Activated CD4-positive, alpha-beta memory T cell treated with anti-CD3 and anti-CD28 coated beads for 36 hours (primary cell): ENCODE measurements at regions not wholly inside any gene's neighbourhood (a gene's known extent, or its start where the extent isn't known, plus 50 kb on each side); places are given as distances from the start of the nearest gene placed in this dataset.
"Not testable (repeated sequence)": the region's sequence is repeated elsewhere in the genome, so short reads cannot be mapped to it uniquely, and the experiment has no call there.

ENCODE experiments used
- CTCF ChIA-PET: fragments of 350-600 bp; sonication (Branson Sonifier 250); formaldehyde crosslinking; loops from one replicate; lab custom pipeline; 2021; ENCODE audit warnings: antibody characterized with exemption, inconsistent platforms; lab: Charles Lee
- POLR2A ChIA-PET: fragments of 350-600 bp; sonication (Branson Sonifier 250); formaldehyde crosslinking; loops from one replicate; lab custom pipeline; 2021; ENCODE audit warnings: antibody characterized with exemption; lab: Charles Lee
- DNase-seq: peaks from one replicate; pipeline ENCODE4 v3.0.0-alpha.2; 2020
- H3K27ac Mint-ChIP-seq: one replicate; pipeline ENCODE4 v1.8.0; 2021; ENCODE audit warnings: mixed read lengths
- H3K27me3 Mint-ChIP-seq: one replicate; pipeline ENCODE4 v1.8.0; 2021; ENCODE audit warnings: mixed read lengths
- H3K36me3 Mint-ChIP-seq: one replicate; pipeline ENCODE4 v1.8.0; 2021; ENCODE audit warnings: mixed read lengths
- H3K4me1 Mint-ChIP-seq: one replicate; pipeline ENCODE4 v1.8.0; 2021; ENCODE audit warnings: low read depth, mixed read lengths
- H3K4me3 Mint-ChIP-seq: one replicate; pipeline ENCODE4 v1.8.0; 2021; ENCODE audit warnings: mild to moderate bottlenecking, mixed read lengths
- H3K9me3 Mint-ChIP-seq: one replicate; pipeline ENCODE4 v1.8.0; 2021; ENCODE audit warnings: mixed read lengths
- intact Hi-C: fragments of 100-400 bp; cut with micrococcal nuclease; formaldehyde crosslinking; loops from one replicate; pipeline ENCODE4 v1.15.1; 2023

- Mint-ChIP-seq H3K27me3 (peaks cover 8% of the 10 kb centered on the region), H3K36me3 (no peaks in the 10 kb centered on the region), H3K4me3 (no peak overlapping the region), H3K27ac (no peak overlapping the region), H3K4me1 (no peaks in the 10 kb centered on the region), H3K9me3 (no peaks in the 10 kb centered on the region)
- DNase-seq = peak; percentile 11
- ChIA-PET CTCF (no interaction called here), POLR2A (no interaction called here)
- intact Hi-C loops = no loop called here
Measured at GRCh38 chr11:116379185-116379828, 393.5 kb downstream of the BUD13 start.

DNA sequence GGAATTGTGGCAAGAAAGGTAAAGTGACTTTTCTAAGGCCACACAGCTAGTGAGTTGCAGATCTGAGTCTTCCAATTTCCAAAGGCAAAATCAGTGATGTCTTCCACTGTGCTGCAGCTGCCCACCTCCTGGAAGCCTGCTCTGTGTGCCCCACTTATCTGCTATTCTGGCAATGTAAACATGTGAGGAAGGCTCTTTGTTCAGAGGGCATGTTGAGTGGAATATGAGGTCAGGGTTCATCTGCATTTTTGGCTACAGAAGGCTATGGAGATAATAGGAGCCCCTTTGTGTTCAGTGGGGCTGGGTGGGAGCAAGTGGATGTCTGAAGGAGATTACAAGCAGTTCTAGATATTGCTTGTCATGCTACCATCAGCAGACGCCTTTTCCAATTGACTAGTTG, 396.2 kb downstream of the BUD13 start:
- intact Hi-C loops = no loop called here
- H3K36me3 Mint-ChIP-seq = no peaks in the 10 kb centered on the region
- H3K9me3 Mint-ChIP-seq = no peaks in the 10 kb centered on the region
- DNase-seq = no peak
- H3K4me1 Mint-ChIP-seq = no peaks in the 10 kb centered on the region
- H3K27me3 Mint-ChIP-seq = peaks cover 8% of the 10 kb centered on the region
- ChIA-PET POLR2A (no interaction called here), CTCF (no interaction called here)
- H3K4me3 Mint-ChIP-seq = no peak overlapping the region
- no peak overlapping the region for H3K27ac Mint-ChIP-seq

DNA sequence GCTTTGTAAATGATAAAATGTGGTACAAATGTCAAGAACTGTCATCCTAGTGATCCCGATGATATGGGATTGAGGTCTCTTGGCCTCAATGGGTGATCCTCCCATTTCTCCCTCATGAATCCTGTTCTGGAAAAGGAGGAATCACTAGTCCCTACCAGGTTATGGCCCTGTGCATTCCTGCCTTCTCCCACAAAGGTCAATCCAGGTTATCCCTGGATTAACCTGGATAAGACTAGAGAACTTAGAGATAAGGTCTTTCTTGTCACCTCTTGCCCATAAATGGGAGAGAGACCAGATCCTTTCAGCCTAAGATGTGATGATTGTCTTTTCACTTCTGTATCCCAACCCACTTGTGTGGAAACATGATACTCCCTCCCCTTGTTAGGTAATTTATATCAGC, 396.7 kb downstream of the BUD13 start:
- CTCF ChIA-PET = no interaction called here
- POLR2A ChIA-PET = no interaction called here

DNA sequence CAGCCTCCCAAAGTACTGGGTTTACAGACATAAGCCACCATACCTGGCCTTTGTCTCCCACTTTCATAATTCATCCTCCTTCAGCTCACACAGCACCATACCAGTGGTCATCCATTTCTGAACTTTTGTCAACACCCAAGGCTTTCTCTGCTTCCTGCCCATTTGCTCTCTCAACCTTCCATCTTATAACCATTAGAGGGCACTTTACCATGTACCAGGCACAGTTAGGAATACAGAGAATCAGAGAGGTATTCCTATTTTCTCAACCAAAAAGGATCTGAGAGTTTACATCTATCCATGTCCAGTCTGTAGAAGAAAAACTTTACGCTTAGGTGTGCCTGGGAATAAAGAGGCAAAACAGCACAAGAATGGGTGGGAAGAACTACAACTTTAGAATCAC, 397.6 kb downstream of the BUD13 start:
- Mint-ChIP-seq H3K27me3 (peaks cover 8% of the 10 kb centered on the region), H3K9me3 (no peaks in the 10 kb centered on the region), H3K36me3 (no peaks in the 10 kb centered on the region), H3K4me1 (no peaks in the 10 kb centered on the region), H3K27ac (no peak overlapping the region), H3K4me3 (no peak overlapping the region)
- ChIA-PET POLR2A (no interaction called here), CTCF (no interaction called here)
- no peak for DNase-seq
- intact Hi-C loops = no loop called here

More for the DNA sequence above, 396.7 kb downstream of the BUD13 start:
- Mint-ChIP-seq H3K27ac (no peak overlapping the region), H3K36me3 (no peaks in the 10 kb centered on the region), H3K9me3 (no peaks in the 10 kb centered on the region), H3K4me1 (no peaks in the 10 kb centered on the region), H3K27me3 (peaks cover 8% of the 10 kb centered on the region), H3K4me3 (no peak overlapping the region)
- intact Hi-C loops = no loop called here
- no peak for DNase-seq

GRCh38 chr11:116374085-116374484, 398.7 kb downstream of the BUD13 start:
- no peak for DNase-seq
- POLR2A ChIA-PET = no interaction called here
- Mint-ChIP-seq H3K4me3 (no peak overlapping the region), H3K9me3 (no peaks in the 10 kb centered on the region), H3K27ac (no peak overlapping the region), H3K27me3 (peaks cover 6% of the 10 kb centered on the region), H3K36me3 (no peaks in the 10 kb centered on the region), H3K4me1 (no peaks in the 10 kb centered on the region)
- CTCF ChIA-PET = no interaction called here
- intact Hi-C loops = no loop called here

DNA sequence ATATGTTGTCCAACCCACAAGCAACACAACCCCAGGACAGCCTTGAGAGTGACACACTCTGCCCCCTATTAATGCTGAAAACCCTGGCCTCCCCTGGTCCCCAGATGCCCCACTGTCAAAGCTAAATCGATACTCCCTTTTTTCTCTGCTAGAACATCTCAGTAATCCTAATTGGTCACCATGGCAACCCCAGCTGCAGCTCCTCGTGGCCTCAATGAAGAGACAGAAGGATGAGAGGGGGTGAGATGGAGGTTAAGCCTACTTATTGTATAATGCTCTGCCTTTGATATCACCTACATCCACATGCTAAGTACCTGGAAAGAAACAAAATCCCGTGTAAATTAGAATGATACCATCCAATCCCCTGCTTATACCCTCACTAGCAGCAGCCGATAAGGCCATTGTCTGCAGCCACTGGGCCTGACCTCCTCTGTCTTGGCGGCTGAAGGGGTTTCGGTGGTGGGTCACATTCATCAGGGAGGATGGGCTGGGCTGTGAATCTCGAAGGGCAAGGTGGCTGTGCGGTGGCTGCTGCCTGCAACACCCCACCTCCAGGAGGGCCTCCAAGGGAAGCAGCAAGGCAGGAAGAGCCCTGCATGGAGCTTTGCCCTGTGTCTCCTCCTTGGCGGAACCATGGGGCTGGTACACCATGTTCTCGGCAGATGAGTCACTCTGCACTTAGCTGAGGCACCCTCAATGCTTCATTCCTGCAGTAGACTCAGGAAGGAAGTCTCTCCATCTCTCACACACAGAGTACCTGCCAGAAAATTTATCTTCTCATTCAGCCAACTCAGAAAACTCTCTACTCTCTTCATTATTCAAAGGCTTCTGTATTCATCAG, 399.5 kb downstream of the BUD13 start:
- no peak for DNase-seq
- POLR2A ChIA-PET = no interaction called here
- Mint-ChIP-seq H3K9me3 (no peaks in the 10 kb centered on the region), H3K27me3 (peaks cover 5% of the 10 kb centered on the region), H3K4me3 (no peak overlapping the region), H3K36me3 (no peaks in the 10 kb centered on the region), H3K4me1 (no peaks in the 10 kb centered on the region), H3K27ac (no peak overlapping the region)
- intact Hi-C loops = no loop called here
- CTCF ChIA-PET = no interaction called here

DNA sequence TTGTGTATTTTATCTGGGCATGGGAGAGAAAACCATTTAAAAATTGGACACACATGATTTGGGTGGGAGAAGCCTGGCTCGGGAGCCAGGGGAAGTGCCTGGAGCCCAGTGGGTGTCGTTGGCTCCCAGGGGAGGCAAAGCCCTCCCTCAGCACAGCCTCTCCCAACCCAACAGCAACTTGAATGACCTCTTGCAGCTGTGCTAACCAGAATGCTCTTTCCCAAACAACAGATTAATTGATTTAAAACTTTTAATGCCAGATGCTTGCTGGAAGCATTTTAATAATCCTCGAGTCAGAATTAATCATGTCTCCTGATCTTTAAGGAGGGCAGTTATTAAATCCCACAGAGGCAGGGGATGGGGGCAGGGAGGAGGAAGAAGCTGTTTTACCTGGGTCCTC, 401.6 kb downstream of the BUD13 start:
- Mint-ChIP-seq H3K9me3 (no peaks in the 10 kb centered on the region), H3K4me3 (no peak overlapping the region), H3K36me3 (no peaks in the 10 kb centered on the region), H3K27me3 (peaks cover 3% of the 10 kb centered on the region), H3K27ac (no peak overlapping the region), H3K4me1 (no peaks in the 10 kb centered on the region)
- ChIA-PET POLR2A (interaction anchor here (0.6 kb wide), 1 partner anchor 377 kb away, joined by 4 read pairs; no protein-coding TSS in a partner anchor), CTCF (no interaction called here)
- DNase-seq = no peak
- intact Hi-C loops = no loop called here

- H3K27ac Mint-ChIP-seq = no peak overlapping the region
- no peaks in the 10 kb centered on the region for H3K36me3 Mint-ChIP-seq
- DNase-seq = no peak
- intact Hi-C loops = no loop called here
- ChIA-PET CTCF (no interaction called here), POLR2A (no interaction called here)
- no peaks in the 10 kb centered on the region for H3K4me1 Mint-ChIP-seq
- no peak overlapping the region for H3K4me3 Mint-ChIP-seq
- H3K9me3 Mint-ChIP-seq = no peaks in the 10 kb centered on the region
- H3K27me3 Mint-ChIP-seq = no peaks in the 10 kb centered on the region
Measured at GRCh38 chr11:116368784-116369183, 404.0 kb downstream of the BUD13 start.

GRCh38 chr11:116366980-116367645, 405.7 kb downstream of the BUD13 start:
- intact Hi-C loops = no loop called here
- no peaks in the 10 kb centered on the region for H3K27me3 Mint-ChIP-seq
- DNase-seq = no peak
- POLR2A ChIA-PET = no interaction called here
- no peak overlapping the region for H3K27ac Mint-ChIP-seq
- H3K4me3 Mint-ChIP-seq = no peak overlapping the region
- H3K9me3 Mint-ChIP-seq = no peaks in the 10 kb centered on the region
- CTCF ChIA-PET = no interaction called here
- no peaks in the 10 kb centered on the region for H3K36me3 Mint-ChIP-seq
- no peaks in the 10 kb centered on the region for H3K4me1 Mint-ChIP-seq

DNA sequence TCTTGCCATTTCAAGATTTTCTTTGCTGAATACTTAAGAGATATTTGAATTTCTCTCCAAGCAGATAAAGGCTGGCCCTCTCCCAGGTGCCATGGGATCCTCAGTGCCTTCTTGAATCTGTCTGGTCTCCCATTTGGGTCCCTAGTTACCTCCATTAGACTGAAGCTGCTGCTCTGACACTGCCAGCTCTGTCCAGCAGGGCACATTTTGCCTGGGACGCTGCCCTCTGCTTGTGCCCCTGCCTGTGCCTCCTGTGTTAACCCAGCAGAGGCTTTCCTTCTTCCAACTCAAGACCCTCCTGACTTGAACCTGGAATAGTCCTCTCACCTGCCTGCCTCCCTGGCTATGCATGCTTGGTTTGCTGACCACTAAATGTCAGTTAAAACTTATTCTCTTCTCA, 406.3 kb downstream of the BUD13 start:
- POLR2A ChIA-PET = no interaction called here
- Mint-ChIP-seq H3K27me3 (no peaks in the 10 kb centered on the region), H3K4me3 (no peak overlapping the region), H3K36me3 (no peaks in the 10 kb centered on the region), H3K27ac (no peak overlapping the region), H3K4me1 (no peaks in the 10 kb centered on the region), H3K9me3 (no peaks in the 10 kb centered on the region)
- no peak for DNase-seq
- CTCF ChIA-PET = interaction anchor here (0.7 kb wide), 1 partner anchor 518 kb away, joined by 3 read pairs; no protein-coding TSS in a partner anchor
- intact Hi-C loops = no loop called here

DNA sequence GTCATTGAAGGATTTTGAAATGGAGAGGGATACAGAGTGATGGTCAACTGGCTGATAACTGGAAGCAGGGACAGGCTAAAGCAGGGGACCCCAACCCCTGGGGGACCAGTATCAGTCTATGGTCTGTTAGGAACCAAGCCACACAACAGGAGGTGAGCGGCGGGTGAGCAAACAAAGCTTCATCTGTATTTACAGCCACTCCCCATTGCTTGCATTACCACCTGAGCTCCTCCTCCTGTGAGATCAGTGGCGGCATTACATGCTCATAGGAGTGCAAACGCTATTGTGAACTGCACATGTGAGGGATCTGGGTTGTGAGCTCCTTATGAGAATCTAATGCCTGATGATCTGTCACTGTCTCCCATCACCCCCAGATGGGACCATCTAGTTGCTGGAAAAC, 407.9 kb downstream of the BUD13 start:
- DNase-seq, H3K4me3 Mint-ChIP-seq, H3K36me3 Mint-ChIP-seq, H3K9me3 Mint-ChIP-seq, H3K4me1 Mint-ChIP-seq, POLR2A ChIA-PET, CTCF ChIA-PET, intact Hi-C loops, H3K27ac Mint-ChIP-seq, H3K27me3 Mint-ChIP-seq: not testable (repeated sequence)

DNA sequence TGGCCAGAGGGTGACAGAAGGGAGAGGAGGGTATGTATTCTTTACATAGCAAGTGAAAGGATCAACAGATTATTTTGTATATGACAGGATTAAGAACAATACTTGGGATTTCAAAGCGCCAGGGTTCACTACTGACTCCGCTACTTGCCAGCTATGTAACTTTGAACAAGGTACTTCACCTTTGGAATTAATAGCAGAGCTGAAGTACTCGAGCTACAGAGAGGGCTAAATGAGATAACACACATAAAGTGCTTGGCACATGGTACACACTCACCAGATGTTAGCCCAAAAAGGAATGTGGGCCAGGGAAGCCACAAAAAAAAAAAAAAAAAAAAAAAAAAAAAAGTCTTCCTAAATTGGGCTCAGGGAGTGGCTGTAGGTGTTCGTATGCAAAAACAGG, 408.4 kb downstream of the BUD13 start:
- Mint-ChIP-seq H3K4me3 (no peak overlapping the region), H3K36me3 (no peaks in the 10 kb centered on the region), H3K9me3 (no peaks in the 10 kb centered on the region), H3K27ac (no peak overlapping the region), H3K4me1 (no peaks in the 10 kb centered on the region), H3K27me3 (no peaks in the 10 kb centered on the region)
- no peak for DNase-seq
- ChIA-PET POLR2A (no interaction called here), CTCF (no interaction called here)
- intact Hi-C loops = no loop called here
